Spinal cord (tissue), 9 donors: ENCODE measurements at regions not wholly inside any gene's neighbourhood (a gene's known extent, or its start where the extent isn't known, plus 50 kb on each side); places are given as distances from the start of the nearest gene placed in this dataset.
A peak's percentile ranks its signal among the peaks of the same experiment; 100 is the strongest.

Experiments
- DNase-seq, 6 donors: peaks; one replicate each; pipeline versions ENCODE4 v3.0.0 to v3.0.0-alpha.2; 2013 to 2015; ENCODE audit warnings: low spot score in 6 of 6, low read depth in 4 of 6
- H3K27ac ChIP-seq: one replicate; pipeline ENCODE4 v1.5.1; 2013; ENCODE audit warnings: low read depth, low read length, control low read depth
- H3K27me3 ChIP-seq: one replicate; pipeline ENCODE4 v1.6.1; 2013; ENCODE audit warnings: low read length; ENCODE audit not compliant: control insufficient read depth, insufficient read depth
- H3K36me3 ChIP-seq: one replicate; pipeline ENCODE4 v1.6.1; 2013; ENCODE audit warnings: low read length; ENCODE audit not compliant: control insufficient read depth, insufficient read depth
- H3K4me1 ChIP-seq: one replicate; pipeline ENCODE4 v1.6.1; 2013; ENCODE audit warnings: low read length; ENCODE audit not compliant: control insufficient read depth, insufficient read depth
- H3K4me3 ChIP-seq: one replicate; pipeline ENCODE4 v1.5.1; 2013; ENCODE audit warnings: low read depth, low read length, control low read depth
- H3K9me3 ChIP-seq: one replicate; pipeline ENCODE4 v1.6.1; 2013; ENCODE audit warnings: low read length; ENCODE audit not compliant: control insufficient read depth, insufficient read depth
- WGBS: methylation state at CpG from one replicate; pipeline ENCODE4 v1.1.5; 2013; ENCODE audit warnings: missing lambda C conversion rate; ENCODE audit not compliant: insufficient coverage; 5-methylcytosine and 5-hydroxymethylcytosine counted together
- donor health status: healthy.

GRCh38 chr9:135216791-135217441 lies 129.4 kb downstream of the OLFM1 start:
- H3K27ac ChIP-seq, result no peak overlapping the region
- H3K4me1 ChIP-seq, result peaks cover 77% of the 10 kb centered on the region
- H3K9me3 ChIP-seq, result no peaks in the 10 kb centered on the region
- H3K36me3 ChIP-seq, result no peaks in the 10 kb centered on the region
- no peaks in the 10 kb centered on the region for H3K27me3 ChIP-seq
- no peak overlapping the region for H3K4me3 ChIP-seq
- WGBS, result 31% methylated on average over 17 of the region's 22 CpGs
- peak in 2 of 6 donors; percentile 77 to 91 for DNase-seq

GRCh38 chr9:135217836-135218235 lies 130.4 kb downstream of the OLFM1 start:
- Histone ChIP-seq H3K4me1 (peaks cover 82% of the 10 kb centered on the region), H3K9me3 (no peaks in the 10 kb centered on the region), H3K4me3 (no peak overlapping the region), H3K36me3 (no peaks in the 10 kb centered on the region), H3K27me3 (no peaks in the 10 kb centered on the region), H3K27ac (no peak overlapping the region)
- WGBS, result 61% methylated on average over 2 of the region's 5 CpGs
- no peak for DNase-seq

GRCh38 chr9:135218331-135219225 lies 131.1 kb downstream of the OLFM1 start:
- Histone ChIP-seq H3K9me3 (no peaks in the 10 kb centered on the region), H3K27me3 (no peaks in the 10 kb centered on the region), H3K4me1 (peaks cover 82% of the 10 kb centered on the region), H3K27ac (no peak overlapping the region), H3K36me3 (no peaks in the 10 kb centered on the region), H3K4me3 (no peak overlapping the region)
- 46% methylated on average over 22 of the region's 27 CpGs for WGBS
- peak in 1 of 6 donors; percentile 67 for DNase-seq

GRCh38 chr9:135219676-135220600 lies 132.5 kb downstream of the OLFM1 start:
- Histone ChIP-seq H3K4me1 (peaks cover 85% of the 10 kb centered on the region), H3K27me3 (no peaks in the 10 kb centered on the region), H3K27ac (no peak overlapping the region), H3K36me3 (no peaks in the 10 kb centered on the region), H3K4me3 (no peak overlapping the region), H3K9me3 (no peaks in the 10 kb centered on the region)
- DNase-seq, result no peak
- WGBS, result 90% methylated on average over 16 of the region's 21 CpGs

- peaks cover 81% of the 10 kb centered on the region for H3K4me1 ChIP-seq
- H3K27ac ChIP-seq, result no peak overlapping the region
- no peaks in the 10 kb centered on the region for H3K36me3 ChIP-seq
- 86% methylated on average over 28 of the region's 28 CpGs for WGBS
- DNase-seq, result no peak
- H3K4me3 ChIP-seq, result no peak overlapping the region
- H3K9me3 ChIP-seq, result no peaks in the 10 kb centered on the region
- no peaks in the 10 kb centered on the region for H3K27me3 ChIP-seq
These were observed 133.4 kb downstream of the OLFM1 start for GRCh38 chr9:135220601-135221575.

GRCh38 chr9:135221576-135221950 lies 134.1 kb downstream of the OLFM1 start:
- Histone ChIP-seq H3K27ac (no peak overlapping the region), H3K36me3 (no peaks in the 10 kb centered on the region), H3K4me1 (peaks cover 74% of the 10 kb centered on the region), H3K9me3 (no peaks in the 10 kb centered on the region), H3K4me3 (no peak overlapping the region), H3K27me3 (no peaks in the 10 kb centered on the region)
- DNase-seq, result no peak
- 77% methylated on average over 8 of the region's 9 CpGs for WGBS

GRCh38 chr9:135221951-135222631 lies 134.6 kb downstream of the OLFM1 start:
- H3K27ac ChIP-seq, result no peak overlapping the region
- no peak overlapping the region for H3K4me3 ChIP-seq
- no peak for DNase-seq
- WGBS, result 71% methylated on average over 16 of the region's 16 CpGs
- peaks cover 69% of the 10 kb centered on the region for H3K4me1 ChIP-seq
- no peaks in the 10 kb centered on the region for H3K9me3 ChIP-seq
- H3K27me3 ChIP-seq, result no peaks in the 10 kb centered on the region
- no peaks in the 10 kb centered on the region for H3K36me3 ChIP-seq

GRCh38 chr9:135222881-135223760 lies 135.7 kb downstream of the OLFM1 start:
- Histone ChIP-seq H3K9me3 (no peaks in the 10 kb centered on the region), H3K36me3 (no peaks in the 10 kb centered on the region), H3K4me3 (no peak overlapping the region), H3K27me3 (no peaks in the 10 kb centered on the region), H3K27ac (no peak overlapping the region), H3K4me1 (peaks cover 58% of the 10 kb centered on the region)
- WGBS, result 59% methylated on average over 27 of the region's 30 CpGs
- peak in 1 of 6 donors; percentile 87 for DNase-seq
